ENCODE measurements at regions not wholly inside any gene's neighbourhood (a gene's known extent, or its start where the extent isn't known, plus 50 kb on each side); places are given as distances from the start of the nearest gene placed in this dataset.

DNA sequence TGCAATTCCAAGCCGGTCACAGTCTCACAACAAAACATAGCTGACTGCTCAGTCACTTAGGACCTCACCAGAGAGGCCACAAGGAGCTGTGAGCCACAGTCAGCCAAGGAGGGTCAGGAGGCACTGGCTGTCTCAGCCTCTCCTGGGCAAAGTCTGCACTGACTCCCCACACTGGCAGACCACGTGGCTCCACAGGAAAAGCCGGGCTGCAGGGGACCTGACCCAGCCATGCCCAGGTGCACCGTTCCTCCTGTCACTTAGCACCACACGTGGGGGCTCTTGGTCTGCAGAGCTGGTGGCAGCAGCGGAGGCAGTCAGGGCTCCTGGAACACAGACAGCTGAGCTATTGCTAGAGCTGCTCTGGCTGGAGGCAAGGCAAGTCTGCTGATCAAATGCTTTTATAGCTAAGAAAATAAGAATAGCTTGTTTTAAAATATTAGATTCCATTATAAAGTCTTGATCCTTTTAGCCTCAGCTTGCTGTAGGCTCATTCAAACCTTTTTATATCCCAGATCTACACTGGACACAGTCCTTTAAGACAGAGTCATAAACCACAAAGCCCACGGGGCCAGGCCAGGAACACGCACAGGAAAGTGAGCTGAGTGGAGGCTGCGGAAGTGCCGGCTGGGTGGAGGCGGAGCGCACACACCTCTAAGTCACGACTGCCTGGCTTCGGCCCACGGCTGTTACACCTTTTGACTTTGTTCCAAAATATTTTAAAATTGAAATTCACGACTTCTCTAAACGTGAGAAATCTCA lies 744.1 kb downstream of the UQCRFS1 start:
- Histone ChIP-seq H3T11ph (ENCODE audit: low read length) (no peak overlapping the region), H2BK20ac (ENCODE audit: low read depth, low read length, poor library complexity, severe bottlenecking) (no peak overlapping the region), H3K23me2 (ENCODE audit: insufficient read length, low read depth, low read length, poor library complexity, severe bottlenecking) (no peaks in the 10 kb centered on the region), H4K5ac (ENCODE audit: insufficient read length, low read depth, low read length) (no peak overlapping the region), H3K4ac (ENCODE audit: low read depth, low read length) (no peak overlapping the region), H2BK120ac (ENCODE audit: low read depth, low read length, poor library complexity, severe bottlenecking) (no peak overlapping the region), H3K56ac (ENCODE audit: insufficient read length, low read depth, low read length) (no peak overlapping the region), H3K23ac (ENCODE audit: insufficient read length, low read depth, low read length) (no peak overlapping the region), H3K14ac (ENCODE audit: insufficient read depth, low read length) (0 out of 2 replicates have a peak overlapping the region, but pooled peaks have one; percentile 8), H2AFZ (ENCODE audit: low read length) (no peak overlapping the region), H4K91ac (ENCODE audit: insufficient read length, low read depth, low read length) (no peak overlapping the region), H3K79me2 (ENCODE audit: insufficient read depth, low read length) (no peaks in the 10 kb centered on the region), H3K9me3 (ENCODE audit: control insufficient read depth, low read depth, low read length) (no peaks in the 10 kb centered on the region), H4K20me1 (ENCODE audit: control insufficient read depth, insufficient read depth, insufficient read length) (no peaks in the 10 kb centered on the region), H2AK5ac (ENCODE audit: insufficient read length, low read length) (no peak overlapping the region), H3K18ac (ENCODE audit: insufficient read length, low read depth, low read length) (peak overlapping the region; percentile 14), H3K4me1 (ENCODE audit: insufficient read depth, low read length) (no peaks in the 10 kb centered on the region; the same call in 1 of the 2 replicates), H3K79me1 (ENCODE audit: insufficient read depth, low read depth, low read length, poor library complexity, severe bottlenecking) (no peaks in the 10 kb centered on the region), H4K8ac (replicated peaks; ENCODE audit: insufficient read length, low read depth, low read length) (no peak overlapping the region), H3K4me2 (ENCODE audit: insufficient read depth, insufficient read length, low read length) (no peak overlapping the region), H2BK12ac (ENCODE audit: insufficient read length, low read depth, low read length) (no peak overlapping the region), H3K9ac (ENCODE audit: extremely low read depth, insufficient read length, low read length) (no peak overlapping the region), H2BK15ac (ENCODE audit: low read depth, low read length) (no peak overlapping the region), H2BK5ac (ENCODE audit: insufficient read length, low read length) (no peak overlapping the region), H3K27me3 (ENCODE audit: insufficient read depth, low read length) (no peaks in the 10 kb centered on the region), H3K27ac (ENCODE audit: insufficient read length, low read depth, low read length) (no peak overlapping the region)
- peak; percentile 73 for DNase-seq
- Mint-ChIP-seq H3K36me3 (ENCODE audit: insufficient read depth in 1 of 3, low read depth in 3 of 3) (no peaks in the 10 kb centered on the region), H3K27ac (no peak overlapping the region), H3K27me3 (ENCODE audit: low read depth) (no peaks in the 10 kb centered on the region), H3K4me1 (peaks cover 16 to 21% of the 10 kb centered on the region in 2 experiments), H3K4me3 (no peak overlapping the region), H3K9me3 (no peaks in the 10 kb centered on the region; a peak in 1 of 5 replicates)
- TF ChIP-seq, protein P1, sequence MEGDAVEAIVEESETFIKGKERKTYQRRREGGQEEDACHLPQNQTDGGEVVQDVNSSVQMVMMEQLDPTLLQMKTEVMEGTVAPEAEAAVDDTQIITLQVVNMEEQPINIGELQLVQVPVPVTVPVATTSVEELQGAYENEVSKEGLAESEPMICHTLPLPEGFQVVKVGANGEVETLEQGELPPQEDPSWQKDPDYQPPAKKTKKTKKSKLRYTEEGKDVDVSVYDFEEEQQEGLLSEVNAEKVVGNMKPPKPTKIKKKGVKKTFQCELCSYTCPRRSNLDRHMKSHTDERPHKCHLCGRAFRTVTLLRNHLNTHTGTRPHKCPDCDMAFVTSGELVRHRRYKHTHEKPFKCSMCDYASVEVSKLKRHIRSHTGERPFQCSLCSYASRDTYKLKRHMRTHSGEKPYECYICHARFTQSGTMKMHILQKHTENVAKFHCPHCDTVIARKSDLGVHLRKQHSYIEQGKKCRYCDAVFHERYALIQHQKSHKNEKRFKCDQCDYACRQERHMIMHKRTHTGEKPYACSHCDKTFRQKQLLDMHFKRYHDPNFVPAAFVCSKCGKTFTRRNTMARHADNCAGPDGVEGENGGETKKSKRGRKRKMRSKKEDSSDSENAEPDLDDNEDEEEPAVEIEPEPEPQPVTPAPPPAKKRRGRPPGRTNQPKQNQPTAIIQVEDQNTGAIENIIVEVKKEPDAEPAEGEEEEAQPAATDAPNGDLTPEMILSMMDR (conservative IDR thresholded peaks at IDR 0.05) = peak; percentile 17; the same call in 1 of the 3 replicates
- no CpG with 5 or more reads among the region's 17 CpGs for WGBS (ENCODE audit: extremely low coverage, insufficient read length, low lambda C conversion rate)
